Gastroesophageal sphincter (tissue), 4 donors: ENCODE measurements at regions not wholly inside any gene's neighbourhood (a gene's known extent, or its start where the extent isn't known, plus 50 kb on each side); places are given as distances from the start of the nearest gene placed in this dataset.
A peak's percentile ranks its signal among the peaks of the same experiment; 100 is the strongest.

Experiments used
- ATAC-seq: fragments of 150-250 bp; one replicate; pipeline ENCODE4 v1.9.1; 2016; ENCODE audit warnings: mild to moderate bottlenecking, moderate library complexity
- H3K27ac ChIP-seq, 4 donors: fragments of 200-600 bp; sonication (generic) in 3 of 4; 1 replicate in 3 of 4; 2 replicates in 1 of 4; pipeline ENCODE4 v1.5.1; 2016 to 2019
- H3K27me3 ChIP-seq: fragments of 200-600 bp; sonication (generic); one replicate; pipeline ENCODE4 v1.5.1; 2019
- H3K36me3 ChIP-seq, 2 donors: fragments of 200-600 bp; sonication (generic); one replicate each; pipeline ENCODE4 v1.5.1; 2019; ENCODE audit warnings: control low read depth in 1 of 2
- H3K4me1 ChIP-seq, 3 donors: fragments of 200-600 bp; sonication (generic); 1 replicate in 2 of 3; 2 replicates in 1 of 3; pipeline ENCODE4 v1.5.1; 2016 to 2019; ENCODE audit warnings: control low read depth in 2 of 3
- H3K4me3 ChIP-seq, 2 donors: fragments of 200-600 bp; sonication (generic); one replicate each; pipeline ENCODE4 v1.5.1; 2019; ENCODE audit warnings: mild to moderate bottlenecking in 1 of 2, moderate library complexity in 1 of 2
- H3K9me3 ChIP-seq, 3 donors: fragments of 200-600 bp; sonication (generic); one replicate each; pipeline ENCODE4 v1.5.1; 2017 to 2019; ENCODE audit warnings: control low read depth in 2 of 3
- EP300 ChIP-seq: sonication (generic); formaldehyde crosslinking; IDR thresholded peaks from one replicate; pipeline ENCODE4 v1.6.1; 2017; ENCODE audit warnings: antibody characterized with exemption, mild to moderate bottlenecking
- POLR2A ChIP-seq, 2 donors: fragments of 450-650 bp; IDR thresholded peaks; one replicate each; pipeline ENCODE4 v1.6.1; 2017; ENCODE audit warnings: antibody characterized with exemption in 2 of 2, mild to moderate bottlenecking in 2 of 2, moderate library complexity in 1 of 2
- POLR2AphosphoS5 ChIP-seq: sonication (generic); formaldehyde crosslinking; IDR thresholded peaks from one replicate; pipeline ENCODE4 v1.6.1; 2017; ENCODE audit warnings: antibody characterized with exemption
- WGBS, 2 donors: methylation state at CpG; one replicate each; pipeline ENCODE4 v1.1.5; 2018; ENCODE audit warnings: low coverage in 1 of 2; 5-methylcytosine and 5-hydroxymethylcytosine counted together
- TF ChIP-seq, protein P1 (sequence below), 4 experiments: fragments of 200-600 bp in 2 of 4; fragments of 450-650 bp in 2 of 4; sonication (generic) in 1 of 4; IDR thresholded peaks; one replicate each; pipeline ENCODE4 v1.5.1; 2017 to 2019; ENCODE audit warnings: antibody characterized with exemption in 4 of 4, mild to moderate bottlenecking in 2 of 4, moderate library complexity in 2 of 4

GRCh38 chrX:39966176-39966575, 131.6 kb downstream of the BCOR start:
- H3K4me1 ChIP-seq: no peaks in the 10 kb centered on the region
- no peak for TF ChIP-seq EP300
- TF ChIP-seq, protein P1, sequence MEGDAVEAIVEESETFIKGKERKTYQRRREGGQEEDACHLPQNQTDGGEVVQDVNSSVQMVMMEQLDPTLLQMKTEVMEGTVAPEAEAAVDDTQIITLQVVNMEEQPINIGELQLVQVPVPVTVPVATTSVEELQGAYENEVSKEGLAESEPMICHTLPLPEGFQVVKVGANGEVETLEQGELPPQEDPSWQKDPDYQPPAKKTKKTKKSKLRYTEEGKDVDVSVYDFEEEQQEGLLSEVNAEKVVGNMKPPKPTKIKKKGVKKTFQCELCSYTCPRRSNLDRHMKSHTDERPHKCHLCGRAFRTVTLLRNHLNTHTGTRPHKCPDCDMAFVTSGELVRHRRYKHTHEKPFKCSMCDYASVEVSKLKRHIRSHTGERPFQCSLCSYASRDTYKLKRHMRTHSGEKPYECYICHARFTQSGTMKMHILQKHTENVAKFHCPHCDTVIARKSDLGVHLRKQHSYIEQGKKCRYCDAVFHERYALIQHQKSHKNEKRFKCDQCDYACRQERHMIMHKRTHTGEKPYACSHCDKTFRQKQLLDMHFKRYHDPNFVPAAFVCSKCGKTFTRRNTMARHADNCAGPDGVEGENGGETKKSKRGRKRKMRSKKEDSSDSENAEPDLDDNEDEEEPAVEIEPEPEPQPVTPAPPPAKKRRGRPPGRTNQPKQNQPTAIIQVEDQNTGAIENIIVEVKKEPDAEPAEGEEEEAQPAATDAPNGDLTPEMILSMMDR (IDR thresholded peaks at IDR 0.05): no peak
- no peak for TF ChIP-seq POLR2A (IDR thresholded peaks at IDR 0.05)
- TF ChIP-seq POLR2AphosphoS5: no peak
- no peaks in the 10 kb centered on the region for H3K9me3 ChIP-seq
- no peak overlapping the region for H3K27ac ChIP-seq
- no peak overlapping the region for H3K4me3 ChIP-seq
- H3K27me3 ChIP-seq: no peaks in the 10 kb centered on the region
- ATAC-seq: no peak
- H3K36me3 ChIP-seq: no peaks in the 10 kb centered on the region
- 54 to 61% methylated on average over 3 to 5 of the region's 8 CpGs for WGBS, 2 donors

GRCh38 chrX:39967348-39967747, 130.4 kb downstream of the BCOR start:
- TF ChIP-seq, protein P1 (IDR thresholded peaks at IDR 0.05): no peak
- TF ChIP-seq POLR2AphosphoS5 (no peak), POLR2A (IDR thresholded peaks at IDR 0.05) (no peak), EP300 (no peak)
- WGBS, 2 donors: 72 to 100% methylated on average over 1 to 2 of the region's 4 CpGs

DNA sequence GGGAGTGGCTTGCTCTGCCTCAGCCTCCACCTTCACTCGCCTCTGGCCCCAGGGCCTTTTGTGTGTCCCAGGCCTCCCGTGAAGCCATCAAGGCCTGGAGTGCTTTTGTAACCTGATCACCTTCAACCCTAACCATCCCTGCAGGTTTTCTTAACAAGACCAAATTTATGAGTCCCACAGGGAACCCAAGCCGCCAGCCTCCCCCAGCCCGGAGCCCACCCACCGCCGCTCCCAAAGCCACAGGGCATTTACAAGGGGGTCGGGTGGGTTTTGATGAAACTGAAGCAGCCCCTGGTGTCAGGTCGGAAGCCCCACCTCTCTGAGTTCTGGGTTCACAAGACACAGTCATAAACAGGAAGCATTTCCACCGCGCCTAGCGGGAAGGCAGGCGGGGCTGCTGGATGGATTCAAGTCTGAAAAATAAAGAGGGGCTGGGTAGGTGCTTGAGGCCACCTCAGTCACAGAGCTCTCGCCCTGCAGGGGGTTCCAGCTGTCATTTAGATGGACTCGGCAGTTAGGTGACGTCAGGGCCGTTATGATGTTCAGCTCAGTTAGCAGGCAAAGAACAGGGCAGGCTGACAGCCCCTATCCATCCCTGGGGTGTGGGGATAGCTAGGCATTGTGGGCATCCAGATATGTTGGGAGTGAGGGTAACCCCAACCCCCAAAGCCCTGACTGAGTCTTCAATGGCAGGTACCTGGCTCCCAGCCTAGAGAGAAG, 128.5 kb downstream of the BCOR start:
- H3K9me3 ChIP-seq: no peaks in the 10 kb centered on the region
- peak overlapping the region in 1 of 4 donors; percentile 6 for H3K27ac ChIP-seq
- TF ChIP-seq POLR2AphosphoS5: no peak
- TF ChIP-seq, protein P1 (IDR thresholded peaks at IDR 0.05): no peak
- TF ChIP-seq EP300: no peak
- no peak for TF ChIP-seq POLR2A (IDR thresholded peaks at IDR 0.05)
- no peak for ATAC-seq
- H3K4me1 ChIP-seq: no peaks in the 10 kb centered on the region
- H3K36me3 ChIP-seq: no peaks in the 10 kb centered on the region
- H3K27me3 ChIP-seq: no peaks in the 10 kb centered on the region
- no peak overlapping the region for H3K4me3 ChIP-seq
- WGBS, 2 donors: 67% methylated on average over 1 of the region's 16 CpGs; no CpG with 5 or more reads in 1 of the 2 donors

More at GRCh38 chrX:39967348-39967747, 130.4 kb downstream of the BCOR start:
- no peak for ATAC-seq
- no peak overlapping the region for H3K4me3 ChIP-seq
- no peaks in the 10 kb centered on the region for H3K36me3 ChIP-seq
- H3K9me3 ChIP-seq: no peaks in the 10 kb centered on the region
- H3K27me3 ChIP-seq: no peaks in the 10 kb centered on the region
- H3K27ac ChIP-seq: no peak overlapping the region
- no peaks in the 10 kb centered on the region for H3K4me1 ChIP-seq

- no peak overlapping the region for H3K4me3 ChIP-seq
- 67 to 72% methylated on average over 1 to 5 of the region's 19 CpGs for WGBS, 2 donors
- no peaks in the 10 kb centered on the region for H3K4me1 ChIP-seq
- H3K9me3 ChIP-seq: no peaks in the 10 kb centered on the region
- H3K27ac ChIP-seq: no peak overlapping the region
- peak; percentile 46 for ATAC-seq
- H3K36me3 ChIP-seq: no peaks in the 10 kb centered on the region
- no peaks in the 10 kb centered on the region for H3K27me3 ChIP-seq
- TF ChIP-seq, protein P1 (IDR thresholded peaks at IDR 0.05): no peak
- TF ChIP-seq EP300 (no peak), POLR2A (IDR thresholded peaks at IDR 0.05) (no peak), POLR2AphosphoS5 (no peak)
Measured at GRCh38 chrX:39969819-39970504, 127.8 kb downstream of the BCOR start.
